MG63 (cell line): ENCODE measurements at regions not wholly inside any gene's neighbourhood (a gene's known extent, or its start where the extent isn't known, plus 50 kb on each side); places are given as distances from the start of the nearest gene placed in this dataset.
"Not testable (repeated sequence)": the region's sequence is repeated elsewhere in the genome, so short reads cannot be mapped to it uniquely, and the experiment has no call there.

ENCODE experiments used
- DNase-seq: peaks from one replicate; pipeline ENCODE4 v3.0.0-alpha.2; 2020
- H3K27me3 ChIP-seq: fragments of 250-450 bp; sonication (Bioruptor Pico); 2 replicates; pipeline ENCODE4 v1.5.1; 2020; ENCODE audit warnings: mild to moderate bottlenecking, moderate library complexity
- H3K36me3 ChIP-seq: fragments of 250-450 bp; sonication (Bioruptor Pico); 2 replicates; pipeline ENCODE4 v1.5.1; 2020; ENCODE audit warnings: mild to moderate bottlenecking, moderate library complexity
- H3K4me3 ChIP-seq: fragments of 250-450 bp; sonication (Bioruptor Pico); 2 replicates; pipeline ENCODE4 v1.5.1; 2020; ENCODE audit warnings: mild to moderate bottlenecking, moderate library complexity
- H3K9me3 ChIP-seq: fragments of 250-450 bp; sonication (Bioruptor Pico); 2 replicates; pipeline ENCODE4 v1.5.1; 2020; ENCODE audit warnings: mild to moderate bottlenecking, moderate library complexity

GRCh38 chr7:9625953-9626352, 1192.5 kb downstream of the NXPH1 start:
- no peak for DNase-seq
- Histone ChIP-seq H3K9me3 (no peaks in the 10 kb centered on the region), H3K27me3 (no peaks in the 10 kb centered on the region), H3K36me3 (no peaks in the 10 kb centered on the region), H3K4me3 (no peak overlapping the region)

GRCh38 chr7:9645756-9646155, 1212.3 kb downstream of the NXPH1 start:
- Histone ChIP-seq H3K9me3 (no peaks in the 10 kb centered on the region), H3K4me3 (no peak overlapping the region), H3K36me3 (no peaks in the 10 kb centered on the region), H3K27me3 (no peaks in the 10 kb centered on the region)
- no peak for DNase-seq

GRCh38 chr7:9657257-9657656, 1223.8 kb downstream of the NXPH1 start:
- Histone ChIP-seq H3K9me3 (no peaks in the 10 kb centered on the region), H3K36me3 (no peaks in the 10 kb centered on the region), H3K27me3 (no peaks in the 10 kb centered on the region), H3K4me3 (no peak overlapping the region)
- no peak for DNase-seq

GRCh38 chr7:9671979-9672917, 1238.8 kb downstream of the NXPH1 start:
- Histone ChIP-seq H3K27me3 (no peaks in the 10 kb centered on the region), H3K9me3 (no peaks in the 10 kb centered on the region), H3K4me3 (no peak overlapping the region), H3K36me3 (no peaks in the 10 kb centered on the region)
- DNase-seq = no peak

- Histone ChIP-seq H3K27me3 (no peaks in the 10 kb centered on the region), H3K9me3 (no peaks in the 10 kb centered on the region), H3K4me3 (no peak overlapping the region), H3K36me3 (no peaks in the 10 kb centered on the region)
- no peak for DNase-seq
Observed at GRCh38 chr7:9680713-9681112, 1247.3 kb downstream of the NXPH1 start.

GRCh38 chr7:9681284-9681683, 1247.9 kb downstream of the NXPH1 start:
- no peaks in the 10 kb centered on the region for H3K36me3 ChIP-seq
- no peaks in the 10 kb centered on the region for H3K27me3 ChIP-seq
- no peak overlapping the region for H3K4me3 ChIP-seq
- no peaks in the 10 kb centered on the region for H3K9me3 ChIP-seq
- DNase-seq = no peak

- no peak for DNase-seq
- H3K27me3 ChIP-seq = no peaks in the 10 kb centered on the region
Observed at GRCh38 chr7:9691286-9691685, 1257.9 kb downstream of the NXPH1 start.

GRCh38 chr7:9698375-9698774, 1265.0 kb downstream of the NXPH1 start:
- Histone ChIP-seq H3K27me3 (no peaks in the 10 kb centered on the region), H3K4me3 (no peak overlapping the region), H3K36me3 (no peaks in the 10 kb centered on the region), H3K9me3 (no peaks in the 10 kb centered on the region)
- DNase-seq = no peak

More at GRCh38 chr7:9691286-9691685, 1257.9 kb downstream of the NXPH1 start:
- no peaks in the 10 kb centered on the region for H3K36me3 ChIP-seq
- H3K9me3 ChIP-seq = no peaks in the 10 kb centered on the region
- no peak overlapping the region for H3K4me3 ChIP-seq

- Histone ChIP-seq H3K4me3 (no peak overlapping the region), H3K27me3 (no peaks in the 10 kb centered on the region), H3K9me3 (no peaks in the 10 kb centered on the region), H3K36me3 (no peaks in the 10 kb centered on the region)
- no peak for DNase-seq
Observed at GRCh38 chr7:9709216-9709615, 1264.5 kb upstream of the PHF14 start.

- Histone ChIP-seq H3K36me3 (no peaks in the 10 kb centered on the region), H3K9me3 (no peaks in the 10 kb centered on the region), H3K4me3 (no peak overlapping the region), H3K27me3 (no peaks in the 10 kb centered on the region)
- DNase-seq = no peak
Observed at GRCh38 chr7:9711259-9711918, 1262.3 kb upstream of the PHF14 start.

GRCh38 chr7:9718071-9718661, 1255.5 kb upstream of the PHF14 start:
- Histone ChIP-seq H3K4me3 (no peak overlapping the region), H3K9me3 (no peaks in the 10 kb centered on the region), H3K36me3 (no peaks in the 10 kb centered on the region), H3K27me3 (no peaks in the 10 kb centered on the region)
- no peak for DNase-seq

GRCh38 chr7:9719303-9719702, 1254.4 kb upstream of the PHF14 start:
- no peak for DNase-seq
- H3K27me3 ChIP-seq = no peaks in the 10 kb centered on the region
- H3K4me3 ChIP-seq = no peak overlapping the region
- no peaks in the 10 kb centered on the region for H3K36me3 ChIP-seq
- no peaks in the 10 kb centered on the region for H3K9me3 ChIP-seq

GRCh38 chr7:9719721-9720120, 1254.0 kb upstream of the PHF14 start:
- H3K4me3 ChIP-seq = no peak overlapping the region
- H3K27me3 ChIP-seq = no peaks in the 10 kb centered on the region
- no peaks in the 10 kb centered on the region for H3K36me3 ChIP-seq
- no peaks in the 10 kb centered on the region for H3K9me3 ChIP-seq
- no peak for DNase-seq

- not testable (repeated sequence) for H3K27me3 ChIP-seq, H3K9me3 ChIP-seq, DNase-seq, H3K36me3 ChIP-seq, H3K4me3 ChIP-seq
Observed at GRCh38 chr7:9725940-9726663, 1247.6 kb upstream of the PHF14 start.

GRCh38 chr7:9726811-9727210, 1246.9 kb upstream of the PHF14 start:
- not testable (repeated sequence) for H3K4me3 ChIP-seq, H3K9me3 ChIP-seq, H3K27me3 ChIP-seq, DNase-seq, H3K36me3 ChIP-seq

GRCh38 chr7:9727467-9727869, 1246.2 kb upstream of the PHF14 start:
- not testable (repeated sequence) for DNase-seq, H3K27me3 ChIP-seq, H3K4me3 ChIP-seq, H3K9me3 ChIP-seq, H3K36me3 ChIP-seq
